Activated CD4-positive, alpha-beta T cell treated with anti-CD3 and anti-CD28 coated beads, Interleukin-2, amount 10 ng/mL, durations not matched to agents 24 days and 14 days (primary cell): ENCODE measurements at regions not wholly inside any gene's neighbourhood (a gene's known extent, or its start where the extent isn't known, plus 50 kb on each side); places are given as distances from the start of the nearest gene placed in this dataset.

Source experiments
- DNase-seq: peaks from one replicate; pipeline ENCODE4 v3.0.0; 2022
- H3K27ac Mint-ChIP-seq: one replicate; pipeline ENCODE4 v1.8.0; 2022; ENCODE audit warnings: mild to moderate bottlenecking, mixed read lengths
- H3K27me3 Mint-ChIP-seq: one replicate; pipeline ENCODE4 v1.8.0; 2022; ENCODE audit warnings: mixed read lengths
- H3K36me3 Mint-ChIP-seq: one replicate; pipeline ENCODE4 v1.8.0; 2022; ENCODE audit warnings: low read depth, mild to moderate bottlenecking, mixed read lengths
- H3K4me1 Mint-ChIP-seq: one replicate; pipeline ENCODE4 v1.8.0; 2021; ENCODE audit warnings: mixed read lengths
- H3K4me3 Mint-ChIP-seq: one replicate; pipeline ENCODE4 v1.8.0; 2022; ENCODE audit warnings: mild to moderate bottlenecking, moderate library complexity, mixed read lengths
- H3K9me3 Mint-ChIP-seq: one replicate; pipeline ENCODE4 v1.8.0; 2021; ENCODE audit warnings: mixed read lengths
- intact Hi-C: fragments of 100-400 bp; cut with micrococcal nuclease; formaldehyde crosslinking; loops from one replicate; pipeline ENCODE4 v1.15.1; 2023

GRCh38 chr18:54509793-54510192, 81.3 kb upstream of the DYNAP start:
- H3K27ac Mint-ChIP-seq = no peak overlapping the region
- no peaks in the 10 kb centered on the region for H3K9me3 Mint-ChIP-seq
- DNase-seq = no peak
- H3K36me3 Mint-ChIP-seq = no peaks in the 10 kb centered on the region
- no peaks in the 10 kb centered on the region for H3K4me1 Mint-ChIP-seq
- intact Hi-C loops = no loop called here
- H3K4me3 Mint-ChIP-seq = no peak overlapping the region
- peaks cover 6% of the 10 kb centered on the region for H3K27me3 Mint-ChIP-seq

- peak; percentile 29 for DNase-seq
- intact Hi-C loops = no loop called here
- Mint-ChIP-seq H3K9me3 (no peaks in the 10 kb centered on the region), H3K27ac (no peak overlapping the region), H3K36me3 (no peaks in the 10 kb centered on the region), H3K4me3 (no peak overlapping the region), H3K4me1 (no peaks in the 10 kb centered on the region), H3K27me3 (peaks cover 5% of the 10 kb centered on the region)
Measured at GRCh38 chr18:54515149-54515548, 75.9 kb upstream of the DYNAP start.

GRCh38 chr18:54517521-54517920, 73.5 kb upstream of the DYNAP start:
- Mint-ChIP-seq H3K36me3 (no peaks in the 10 kb centered on the region), H3K9me3 (no peaks in the 10 kb centered on the region), H3K27me3 (no peaks in the 10 kb centered on the region), H3K4me1 (no peaks in the 10 kb centered on the region), H3K27ac (no peak overlapping the region), H3K4me3 (no peak overlapping the region)
- intact Hi-C loops = no loop called here
- no peak for DNase-seq

- Mint-ChIP-seq H3K27ac (no peak overlapping the region), H3K4me1 (no peaks in the 10 kb centered on the region), H3K27me3 (no peaks in the 10 kb centered on the region), H3K9me3 (no peaks in the 10 kb centered on the region), H3K4me3 (no peak overlapping the region), H3K36me3 (no peaks in the 10 kb centered on the region)
- intact Hi-C loops = no loop called here
- DNase-seq = no peak
Measured at GRCh38 chr18:54521846-54522245, 69.2 kb upstream of the DYNAP start.

- DNase-seq = no peak
- no peaks in the 10 kb centered on the region for H3K36me3 Mint-ChIP-seq
- peaks cover 3% of the 10 kb centered on the region for H3K27me3 Mint-ChIP-seq
- no peaks in the 10 kb centered on the region for H3K4me1 Mint-ChIP-seq
- no peak overlapping the region for H3K27ac Mint-ChIP-seq
- no peak overlapping the region for H3K4me3 Mint-ChIP-seq
- intact Hi-C loops = no loop called here
- no peaks in the 10 kb centered on the region for H3K9me3 Mint-ChIP-seq
Measured at GRCh38 chr18:54528942-54529376, 62.1 kb upstream of the DYNAP start.

GRCh38 chr18:54529444-54529843, 61.6 kb upstream of the DYNAP start:
- Mint-ChIP-seq H3K27me3 (peaks cover 3% of the 10 kb centered on the region), H3K4me1 (no peaks in the 10 kb centered on the region), H3K36me3 (no peaks in the 10 kb centered on the region), H3K4me3 (no peak overlapping the region), H3K27ac (no peak overlapping the region), H3K9me3 (no peaks in the 10 kb centered on the region)
- intact Hi-C loops = no loop called here
- DNase-seq = peak; percentile 13

- Mint-ChIP-seq H3K9me3 (no peaks in the 10 kb centered on the region), H3K27me3 (peaks cover 3% of the 10 kb centered on the region), H3K4me3 (no peak overlapping the region), H3K4me1 (no peaks in the 10 kb centered on the region), H3K36me3 (no peaks in the 10 kb centered on the region), H3K27ac (no peak overlapping the region)
- intact Hi-C loops = no loop called here
- DNase-seq = peak; percentile 21
Measured at GRCh38 chr18:54530285-54530684, 60.8 kb upstream of the DYNAP start.

- intact Hi-C loops = no loop called here
- Mint-ChIP-seq H3K9me3 (no peaks in the 10 kb centered on the region), H3K36me3 (no peaks in the 10 kb centered on the region), H3K27ac (no peak overlapping the region), H3K4me1 (no peaks in the 10 kb centered on the region), H3K27me3 (peaks cover 3% of the 10 kb centered on the region), H3K4me3 (no peak overlapping the region)
- DNase-seq = peak; percentile 19
Measured at GRCh38 chr18:54531402-54532065, 59.5 kb upstream of the DYNAP start.

GRCh38 chr18:54532222-54532621, 58.8 kb upstream of the DYNAP start:
- H3K9me3 Mint-ChIP-seq = no peaks in the 10 kb centered on the region
- H3K27me3 Mint-ChIP-seq = peaks cover 3% of the 10 kb centered on the region
- H3K36me3 Mint-ChIP-seq = no peaks in the 10 kb centered on the region
- H3K4me1 Mint-ChIP-seq = no peaks in the 10 kb centered on the region
- no peak overlapping the region for H3K4me3 Mint-ChIP-seq
- intact Hi-C loops = no loop called here
- no peak overlapping the region for H3K27ac Mint-ChIP-seq
- DNase-seq = peak; percentile 28

- intact Hi-C loops = no loop called here
- Mint-ChIP-seq H3K4me3 (no peak overlapping the region), H3K9me3 (no peaks in the 10 kb centered on the region)
Measured at GRCh38 chr18:54532962-54533361, 58.1 kb upstream of the DYNAP start.

More at GRCh38 chr18:54532962-54533361, 58.1 kb upstream of the DYNAP start:
- Mint-ChIP-seq H3K4me1 (no peaks in the 10 kb centered on the region), H3K27ac (no peak overlapping the region), H3K36me3 (no peaks in the 10 kb centered on the region), H3K27me3 (peaks cover 3% of the 10 kb centered on the region)
- DNase-seq = peak; percentile 8
